ENCODE measurements at regions not wholly inside any gene's neighbourhood (a gene's known extent, or its start where the extent isn't known, plus 50 kb on each side); places are given as distances from the start of the nearest gene placed in this dataset.

- H3K4me1 ChIP-seq (ENCODE audit: control insufficient read depth in 1 of 2, insufficient read depth in 2 of 2, low read length in 2 of 2) = no peaks in the 10 kb centered on the region
- H3K4ac ChIP-seq (ENCODE audit: low read depth, low read length) = no peak overlapping the region
- no peak overlapping the region for H2BK120ac ChIP-seq (ENCODE audit: insufficient read depth, low read length, poor library complexity)
- H3K4me2 ChIP-seq (ENCODE audit: low read length) = no peak overlapping the region
- DNase-seq = no peak
- no peak overlapping the region for H3K14ac ChIP-seq (ENCODE audit: low read length)
- no peak overlapping the region for H2AFZ ChIP-seq (ENCODE audit: insufficient read depth, low read length, poor library complexity)
- H4K12ac ChIP-seq (ENCODE audit: low read depth, low read length) = no peak overlapping the region
- H3K27ac ChIP-seq (ENCODE audit: low read depth, low read length) = no peak overlapping the region
- H2BK5ac ChIP-seq (ENCODE audit: low read depth, low read length, poor library complexity) = no peak overlapping the region
- no peaks in the 10 kb centered on the region for H3K79me2 ChIP-seq (ENCODE audit: control insufficient read depth, insufficient read depth, low read length, poor library complexity)
- no peak overlapping the region for H3K9ac ChIP-seq (ENCODE audit: low read length)
- H2BK12ac ChIP-seq (ENCODE audit: low read length) = no peak overlapping the region
- no peak overlapping the region for H2AK5ac ChIP-seq (ENCODE audit: low read length)
- no peaks in the 10 kb centered on the region for H3K27me3 ChIP-seq (ENCODE audit: insufficient read depth, low read length)
- H3K4me3 ChIP-seq (ENCODE audit: low read depth, low read length) = no peak overlapping the region
- no peak overlapping the region for H4K91ac ChIP-seq (ENCODE audit: low read depth, low read length)
- no peaks in the 10 kb centered on the region for H3K9me3 ChIP-seq (ENCODE audit: insufficient read depth, low read depth, low read length)
- H3K79me1 ChIP-seq (ENCODE audit: low read length) = no peaks in the 10 kb centered on the region
- H3K36me3 ChIP-seq (ENCODE audit: control insufficient read depth in 1 of 2, insufficient read depth in 2 of 2, low read length in 2 of 2) = no peaks in the 10 kb centered on the region
- H3K18ac ChIP-seq (ENCODE audit: low read length) = no peak overlapping the region
- no peak overlapping the region for H4K8ac ChIP-seq (ENCODE audit: low read depth, low read length)
- H3K23ac ChIP-seq (ENCODE audit: low read length) = no peak overlapping the region
These were observed 235.4 kb upstream of the SESN3 start for GRCh38 chr11:95466416-95466815.

- DNase-seq = no peak
- no peak overlapping the region for H2BK5ac ChIP-seq (ENCODE audit: low read depth, low read length, poor library complexity)
- no peaks in the 10 kb centered on the region for H3K27me3 ChIP-seq (ENCODE audit: insufficient read depth, low read length)
- no peak overlapping the region for H3K23ac ChIP-seq (ENCODE audit: low read length)
- H3K4me3 ChIP-seq (ENCODE audit: low read depth, low read length) = no peak overlapping the region
- H3K4me1 ChIP-seq (ENCODE audit: control insufficient read depth in 1 of 2, insufficient read depth in 2 of 2, low read length in 2 of 2) = no peaks in the 10 kb centered on the region
- no peak overlapping the region for H3K27ac ChIP-seq (ENCODE audit: low read depth, low read length)
- no peak overlapping the region for H3K9ac ChIP-seq (ENCODE audit: low read length)
- no CpG with 5 or more reads among the region's 7 CpGs for WGBS (ENCODE audit: extremely low coverage, insufficient coverage, insufficient read length)
- H4K8ac ChIP-seq (ENCODE audit: low read depth, low read length) = no peak overlapping the region
- no peaks in the 10 kb centered on the region for H3K79me2 ChIP-seq (ENCODE audit: control insufficient read depth, insufficient read depth, low read length, poor library complexity)
- H3K18ac ChIP-seq (ENCODE audit: low read length) = no peak overlapping the region
- H4K12ac ChIP-seq (ENCODE audit: low read depth, low read length) = no peak overlapping the region
- H3K9me3 ChIP-seq (ENCODE audit: insufficient read depth, low read depth, low read length) = no peaks in the 10 kb centered on the region
- no peak overlapping the region for H3K4ac ChIP-seq (ENCODE audit: low read depth, low read length)
- H3K79me1 ChIP-seq (ENCODE audit: low read length) = no peaks in the 10 kb centered on the region
- H4K91ac ChIP-seq (ENCODE audit: low read depth, low read length) = no peak overlapping the region
- H2AK5ac ChIP-seq (ENCODE audit: low read length) = no peak overlapping the region
- H2BK120ac ChIP-seq (ENCODE audit: insufficient read depth, low read length, poor library complexity) = no peak overlapping the region
- H2BK12ac ChIP-seq (ENCODE audit: low read length) = no peak overlapping the region
- no peak overlapping the region for H2AFZ ChIP-seq (ENCODE audit: insufficient read depth, low read length, poor library complexity)
- H3K4me2 ChIP-seq (ENCODE audit: low read length) = no peak overlapping the region
- no peaks in the 10 kb centered on the region for H3K36me3 ChIP-seq (ENCODE audit: control insufficient read depth in 1 of 2, insufficient read depth in 2 of 2, low read length in 2 of 2)
- no peak overlapping the region for H3K14ac ChIP-seq (ENCODE audit: low read length)
These were observed 234.9 kb upstream of the SESN3 start for GRCh38 chr11:95465887-95466286.

- Histone ChIP-seq H4K12ac (ENCODE audit: low read depth, low read length) (no peak overlapping the region), H3K23ac (ENCODE audit: low read length) (no peak overlapping the region), H2BK5ac (ENCODE audit: low read depth, low read length, poor library complexity) (no peak overlapping the region), H3K9me3 (ENCODE audit: insufficient read depth, low read depth, low read length) (no peaks in the 10 kb centered on the region), H3K4ac (ENCODE audit: low read depth, low read length) (no peak overlapping the region), H3K27ac (ENCODE audit: low read depth, low read length) (no peak overlapping the region), H3K79me1 (ENCODE audit: low read length) (peaks cover 3% of the 10 kb centered on the region), H3K4me1 (ENCODE audit: control insufficient read depth in 1 of 2, insufficient read depth in 2 of 2, low read length in 2 of 2) (peaks cover 2 to 3% of the 10 kb centered on the region in 2 experiments), H2BK120ac (ENCODE audit: insufficient read depth, low read length, poor library complexity) (no peak overlapping the region), H2BK12ac (ENCODE audit: low read length) (no peak overlapping the region), H4K8ac (ENCODE audit: low read depth, low read length) (no peak overlapping the region), H4K91ac (ENCODE audit: low read depth, low read length) (no peak overlapping the region), H3K14ac (ENCODE audit: low read length) (no peak overlapping the region), H2AK5ac (ENCODE audit: low read length) (no peak overlapping the region), H2AFZ (ENCODE audit: insufficient read depth, low read length, poor library complexity) (no peak overlapping the region), H3K4me2 (ENCODE audit: low read length) (no peak overlapping the region), H3K18ac (ENCODE audit: low read length) (no peak overlapping the region), H3K79me2 (ENCODE audit: control insufficient read depth, insufficient read depth, low read length, poor library complexity) (no peaks in the 10 kb centered on the region), H3K4me3 (ENCODE audit: low read depth, low read length) (no peak overlapping the region), H3K9ac (ENCODE audit: low read length) (no peak overlapping the region), H3K27me3 (ENCODE audit: insufficient read depth, low read length) (no peaks in the 10 kb centered on the region), H3K36me3 (ENCODE audit: control insufficient read depth in 1 of 2, insufficient read depth in 2 of 2, low read length in 2 of 2) (no peaks in the 10 kb centered on the region)
- no peak for DNase-seq
These were observed 230.9 kb upstream of the SESN3 start for GRCh38 chr11:95461858-95462257.

- H4K12ac ChIP-seq (ENCODE audit: low read depth, low read length) = no peak overlapping the region
- H4K8ac ChIP-seq (ENCODE audit: low read depth, low read length) = no peak overlapping the region
- H2BK120ac ChIP-seq (ENCODE audit: insufficient read depth, low read length, poor library complexity) = no peak overlapping the region
- no peak overlapping the region for H3K14ac ChIP-seq (ENCODE audit: low read length)
- no peak overlapping the region for H2AK5ac ChIP-seq (ENCODE audit: low read length)
- DNase-seq = no peak
- H3K27me3 ChIP-seq (ENCODE audit: insufficient read depth, low read length) = no peaks in the 10 kb centered on the region
- no peak overlapping the region for H3K23ac ChIP-seq (ENCODE audit: low read length)
- H3K18ac ChIP-seq (ENCODE audit: low read length) = no peak overlapping the region
- no CpG with 5 or more reads among the region's 2 CpGs for WGBS (ENCODE audit: extremely low coverage, insufficient coverage, insufficient read length)
- no peak overlapping the region for H3K4ac ChIP-seq (ENCODE audit: low read depth, low read length)
- no peak overlapping the region for H2BK5ac ChIP-seq (ENCODE audit: low read depth, low read length, poor library complexity)
- H3K4me3 ChIP-seq (ENCODE audit: low read depth, low read length) = no peak overlapping the region
- no peaks in the 10 kb centered on the region for H3K9me3 ChIP-seq (ENCODE audit: insufficient read depth, low read depth, low read length)
- H3K79me2 ChIP-seq (ENCODE audit: control insufficient read depth, insufficient read depth, low read length, poor library complexity) = no peaks in the 10 kb centered on the region
- peaks cover 3 to 4% of the 10 kb centered on the region in 2 experiments for H3K4me1 ChIP-seq (ENCODE audit: control insufficient read depth in 1 of 2, insufficient read depth in 2 of 2, low read length in 2 of 2)
- no peak overlapping the region for H3K9ac ChIP-seq (ENCODE audit: low read length)
- no peak overlapping the region for H2AFZ ChIP-seq (ENCODE audit: insufficient read depth, low read length, poor library complexity)
- no peak overlapping the region for H4K91ac ChIP-seq (ENCODE audit: low read depth, low read length)
- H3K36me3 ChIP-seq (ENCODE audit: control insufficient read depth in 1 of 2, insufficient read depth in 2 of 2, low read length in 2 of 2) = no peaks in the 10 kb centered on the region
- no peak overlapping the region for H3K27ac ChIP-seq (ENCODE audit: low read depth, low read length)
- H3K4me2 ChIP-seq (ENCODE audit: low read length) = no peak overlapping the region
- H3K79me1 ChIP-seq (ENCODE audit: low read length) = peaks cover 3% of the 10 kb centered on the region
- no peak overlapping the region for H2BK12ac ChIP-seq (ENCODE audit: low read length)
These were observed 230.3 kb upstream of the SESN3 start for GRCh38 chr11:95461348-95461747.
